ENCODE measurements at regions not wholly inside any gene's neighbourhood (a gene's known extent, or its start where the extent isn't known, plus 50 kb on each side); places are given as distances from the start of the nearest gene placed in this dataset.
A peak's percentile ranks its signal among the peaks of the same experiment; 100 is the strongest.

- no peaks in the 10 kb centered on the region for H3K9me3 Mint-ChIP-seq (ENCODE audit: unreplicated experiment)
- FAIRE-seq (peak; percentile 97), DNase-seq (ENCODE audit: low read depth) (peak; percentile 57)
- no peak overlapping the region for H3K4me3 ChIP-seq (ENCODE audit: insufficient read depth, low read depth, low read length)
- no peak overlapping the region for H3K9ac ChIP-seq (ENCODE audit: low read length)
- H4K20me1 ChIP-seq (ENCODE audit: insufficient read depth, low read length): no peaks in the 10 kb centered on the region
- peaks cover 7% of the 10 kb centered on the region for H3K4me1 ChIP-seq (ENCODE audit: insufficient read depth, low read length)
- H2AFZ ChIP-seq (ENCODE audit: low read depth, low read length): no peak overlapping the region
- H3K27ac ChIP-seq (ENCODE audit: low read depth, low read length): peak overlapping the region; percentile 6
- H3K4me3 Mint-ChIP-seq (ENCODE audit: unreplicated experiment): no peak overlapping the region
- H3K27ac Mint-ChIP-seq (ENCODE audit: unreplicated experiment): peak overlapping the region; percentile 1
- no peaks in the 10 kb centered on the region for H3K36me3 ChIP-seq (ENCODE audit: insufficient read depth, low read length)
- H3K27me3 Mint-ChIP-seq (ENCODE audit: low read depth, unreplicated experiment): no peaks in the 10 kb centered on the region
- H3K36me3 Mint-ChIP-seq (ENCODE audit: low read depth, unreplicated experiment): no peaks in the 10 kb centered on the region
- H3K79me2 ChIP-seq (ENCODE audit: insufficient read depth, low read length): no peaks in the 10 kb centered on the region
- H3K4me1 Mint-ChIP-seq (ENCODE audit: low read depth, unreplicated experiment): peaks cover 28% of the 10 kb centered on the region
- H3K9me3 ChIP-seq (ENCODE audit: insufficient read depth, low read depth, low read length): no peaks in the 10 kb centered on the region
- H3K4me2 ChIP-seq (ENCODE audit: low read length): peak overlapping the region; percentile 54
- TF ChIP-seq EZH2 (IDR thresholded peaks at IDR 0.05; ENCODE audit: insufficient read depth, low read length): no peak
- TF ChIP-seq CTCF (IDR thresholded peaks at IDR 0.05; ENCODE audit: insufficient read depth, low read depth, low read length): no peak
- H3K27me3 ChIP-seq (ENCODE audit: insufficient read depth, low read length): no peaks in the 10 kb centered on the region
Measured at GRCh38 chr6:12608016-12608860, 108.3 kb upstream of the PHACTR1 start.

GRCh38 chr6:12608874-12609273 lies 107.7 kb upstream of the PHACTR1 start:
- no peak for TF ChIP-seq CTCF (IDR thresholded peaks at IDR 0.05; ENCODE audit: insufficient read depth, low read depth, low read length)
- no peak for TF ChIP-seq EZH2 (IDR thresholded peaks at IDR 0.05; ENCODE audit: insufficient read depth, low read length)
- H3K36me3 Mint-ChIP-seq (ENCODE audit: low read depth, unreplicated experiment): no peaks in the 10 kb centered on the region
- no peaks in the 10 kb centered on the region for H3K9me3 Mint-ChIP-seq (ENCODE audit: unreplicated experiment)
- H3K27me3 ChIP-seq (ENCODE audit: insufficient read depth, low read length): no peaks in the 10 kb centered on the region
- H3K27ac ChIP-seq (ENCODE audit: low read depth, low read length): peak overlapping the region; percentile 6
- H3K4me2 ChIP-seq (ENCODE audit: low read length): peak overlapping the region; percentile 54
- no peaks in the 10 kb centered on the region for H3K79me2 ChIP-seq (ENCODE audit: insufficient read depth, low read length)
- H3K9ac ChIP-seq (ENCODE audit: low read length): no peak overlapping the region
- no peaks in the 10 kb centered on the region for H3K9me3 ChIP-seq (ENCODE audit: insufficient read depth, low read depth, low read length)
- no peaks in the 10 kb centered on the region for H3K36me3 ChIP-seq (ENCODE audit: insufficient read depth, low read length)
- H3K4me1 ChIP-seq (ENCODE audit: insufficient read depth, low read length): peaks cover 7% of the 10 kb centered on the region
- no peak for DNase-seq (ENCODE audit: low read depth)
- H3K4me3 ChIP-seq (ENCODE audit: insufficient read depth, low read depth, low read length): no peak overlapping the region
- no peak overlapping the region for H3K4me3 Mint-ChIP-seq (ENCODE audit: unreplicated experiment)
- no peaks in the 10 kb centered on the region for H4K20me1 ChIP-seq (ENCODE audit: insufficient read depth, low read length)
- peaks cover 28% of the 10 kb centered on the region for H3K4me1 Mint-ChIP-seq (ENCODE audit: low read depth, unreplicated experiment)
- no peak overlapping the region for H2AFZ ChIP-seq (ENCODE audit: low read depth, low read length)
- FAIRE-seq: no peak
- H3K27me3 Mint-ChIP-seq (ENCODE audit: low read depth, unreplicated experiment): no peaks in the 10 kb centered on the region
- peak overlapping the region; percentile 1 for H3K27ac Mint-ChIP-seq (ENCODE audit: unreplicated experiment)

- no peaks in the 10 kb centered on the region for H3K27me3 Mint-ChIP-seq (ENCODE audit: low read depth, unreplicated experiment)
- peaks cover 28% of the 10 kb centered on the region for H3K4me1 Mint-ChIP-seq (ENCODE audit: low read depth, unreplicated experiment)
- Histone ChIP-seq H3K4me2 (ENCODE audit: low read length) (no peak overlapping the region), H3K9me3 (ENCODE audit: insufficient read depth, low read depth, low read length) (no peaks in the 10 kb centered on the region), H3K27me3 (ENCODE audit: insufficient read depth, low read length) (no peaks in the 10 kb centered on the region), H3K9ac (ENCODE audit: low read length) (no peak overlapping the region), H3K79me2 (ENCODE audit: insufficient read depth, low read length) (no peaks in the 10 kb centered on the region), H3K36me3 (ENCODE audit: insufficient read depth, low read length) (no peaks in the 10 kb centered on the region), H4K20me1 (ENCODE audit: insufficient read depth, low read length) (no peaks in the 10 kb centered on the region), H2AFZ (ENCODE audit: low read depth, low read length) (no peak overlapping the region), H3K4me3 (ENCODE audit: insufficient read depth, low read depth, low read length) (no peak overlapping the region), H3K27ac (ENCODE audit: low read depth, low read length) (no peak overlapping the region), H3K4me1 (ENCODE audit: insufficient read depth, low read length) (peaks cover 7% of the 10 kb centered on the region)
- H3K4me3 Mint-ChIP-seq (ENCODE audit: unreplicated experiment): no peak overlapping the region
- DNase-seq (ENCODE audit: low read depth) (no peak), FAIRE-seq (no peak)
- no peak overlapping the region for H3K27ac Mint-ChIP-seq (ENCODE audit: unreplicated experiment)
- no peaks in the 10 kb centered on the region for H3K9me3 Mint-ChIP-seq (ENCODE audit: unreplicated experiment)
- TF ChIP-seq EZH2 (IDR thresholded peaks at IDR 0.05; ENCODE audit: insufficient read depth, low read length) (no peak), CTCF (IDR thresholded peaks at IDR 0.05; ENCODE audit: insufficient read depth, low read depth, low read length) (no peak)
- no peaks in the 10 kb centered on the region for H3K36me3 Mint-ChIP-seq (ENCODE audit: low read depth, unreplicated experiment)
Measured at GRCh38 chr6:12609751-12610150, 106.8 kb upstream of the PHACTR1 start.

Measured in astrocyte (in vitro differentiated cells and primary cell).